H9 (cell line): ENCODE measurements at regions not wholly inside any gene's neighbourhood (a gene's known extent, or its start where the extent isn't known, plus 50 kb on each side); places are given as distances from the start of the nearest gene placed in this dataset.

Experiments used
- DNase-seq: peaks from one replicate; pipeline ENCODE4 v3.0.0-alpha.2; 2017
- H2AFZ ChIP-seq: one replicate; pipeline ENCODE4 v1.6.1; 2013; ENCODE audit warnings: mild to moderate bottlenecking, low read length, control low read depth, moderate library complexity
- H2AK5ac ChIP-seq: 2 replicates; pipeline ENCODE4 v1.6.1; 2013; ENCODE audit warnings: low read length, control low read depth, mixed read lengths; ENCODE audit not compliant: insufficient read length
- H2BK120ac ChIP-seq: one replicate; pipeline ENCODE4 v1.6.1; 2013; ENCODE audit warnings: low read depth, mild to moderate bottlenecking, low read length, control low read depth, inconsistent platforms; ENCODE audit not compliant: poor library complexity, severe bottlenecking
- H2BK12ac ChIP-seq: 2 replicates; pipeline ENCODE4 v1.6.1; 2013; ENCODE audit warnings: low read length, control low read depth, mixed read lengths, low read depth; ENCODE audit not compliant: insufficient read length
- H2BK15ac ChIP-seq: 2 replicates; pipeline ENCODE4 v1.6.1; 2013; ENCODE audit warnings: low read depth, low read length, control low read depth
- H2BK20ac ChIP-seq: one replicate; pipeline ENCODE4 v1.6.1; 2013; ENCODE audit warnings: low read depth, mild to moderate bottlenecking, low read length, control low read depth, inconsistent platforms; ENCODE audit not compliant: poor library complexity, severe bottlenecking
- H2BK5ac ChIP-seq: 2 replicates; pipeline ENCODE4 v1.6.1; 2013; ENCODE audit warnings: low read length, control low read depth, mixed read lengths; ENCODE audit not compliant: insufficient read length
- H3K14ac ChIP-seq: 2 replicates; pipeline ENCODE4 v1.6.1; 2013; ENCODE audit warnings: low read length, control low read depth; ENCODE audit not compliant: insufficient read depth
- H3K18ac ChIP-seq: 2 replicates; pipeline ENCODE4 v1.6.1; 2013; ENCODE audit warnings: low read depth, mild to moderate bottlenecking, mixed read lengths, low read length, control low read depth; ENCODE audit not compliant: insufficient read length
- H3K23ac ChIP-seq: 2 replicates; pipeline ENCODE4 v1.6.1; 2013; ENCODE audit warnings: low read length, control low read depth, mixed read lengths, low read depth; ENCODE audit not compliant: insufficient read length
- H3K23me2 ChIP-seq: 2 replicates; pipeline ENCODE4 v1.6.1; 2013; ENCODE audit warnings: low read depth, mild to moderate bottlenecking, mixed read lengths, low read length, control low read depth; ENCODE audit not compliant: insufficient read length, poor library complexity, severe bottlenecking
- H3K27ac ChIP-seq: 2 replicates; pipeline ENCODE4 v1.5.1; 2013; ENCODE audit warnings: low read length, control low read depth, mixed read lengths, low read depth; ENCODE audit not compliant: insufficient read length
- H3K27me3 ChIP-seq: 2 replicates; pipeline ENCODE4 v1.6.1; 2013; ENCODE audit warnings: low read length, control low read depth, inconsistent platforms; ENCODE audit not compliant: insufficient read depth
- H3K4ac ChIP-seq: 2 replicates; pipeline ENCODE4 v1.6.1; 2013; ENCODE audit warnings: low read depth, mild to moderate bottlenecking, control low read depth, inconsistent platforms, low read length, moderate library complexity
- H3K4me1 ChIP-seq: 2 replicates; pipeline ENCODE4 v1.6.1; 2013; ENCODE audit warnings: low read length, control low read depth, inconsistent platforms; ENCODE audit not compliant: insufficient read depth
- H3K4me2 ChIP-seq: 2 replicates; pipeline ENCODE4 v1.6.1; 2013; ENCODE audit warnings: low read length, control low read depth, mixed read lengths; ENCODE audit not compliant: insufficient read length, insufficient read depth
- H3K56ac ChIP-seq: 2 replicates; pipeline ENCODE4 v1.6.1; 2013; ENCODE audit warnings: low read depth, mild to moderate bottlenecking, mixed read lengths, low read length, control low read depth; ENCODE audit not compliant: insufficient read length
- H3K79me1 ChIP-seq: 2 replicates; pipeline ENCODE4 v1.6.1; 2013; ENCODE audit warnings: low read depth, mild to moderate bottlenecking, moderate library complexity, low read length, control low read depth, inconsistent platforms; ENCODE audit not compliant: insufficient read depth, poor library complexity, severe bottlenecking
- H3K79me2 ChIP-seq: 2 replicates; pipeline ENCODE4 v1.6.1; 2013; ENCODE audit warnings: low read length, control low read depth, inconsistent platforms; ENCODE audit not compliant: insufficient read depth
- H3K9ac ChIP-seq: 2 replicates; pipeline ENCODE4 v1.6.1; 2013; ENCODE audit warnings: low read length, control low read depth, mixed read lengths; ENCODE audit not compliant: insufficient read length; ENCODE audit errors: extremely low read depth
- H3K9me3 ChIP-seq: one replicate; pipeline ENCODE4 v1.6.1; 2013; ENCODE audit warnings: low read depth, low read length, inconsistent platforms; ENCODE audit not compliant: control insufficient read depth
- H3T11ph ChIP-seq: one replicate; pipeline ENCODE4 v1.6.1; 2013; ENCODE audit warnings: mild to moderate bottlenecking, low read length, control low read depth, inconsistent platforms
- H4K20me1 ChIP-seq: one replicate; pipeline ENCODE4 v1.6.1; 2013; ENCODE audit not compliant: control insufficient read depth, insufficient read length, insufficient read depth
- H4K5ac ChIP-seq: 2 replicates; pipeline ENCODE4 v1.6.1; 2013; ENCODE audit warnings: low read depth, mild to moderate bottlenecking, mixed read lengths, low read length, control low read depth; ENCODE audit not compliant: insufficient read length
- H4K8ac ChIP-seq: replicated peaks from 2 replicates; pipeline ENCODE4 v1.6.1; 2013; ENCODE audit warnings: low read length, control low read depth, mixed read lengths, low read depth; ENCODE audit not compliant: insufficient read length
- H4K91ac ChIP-seq: 2 replicates; pipeline ENCODE4 v1.6.1; 2013; ENCODE audit warnings: low read depth, mild to moderate bottlenecking, moderate library complexity, mixed read lengths, low read length, control low read depth; ENCODE audit not compliant: insufficient read length
- H3K27ac Mint-ChIP-seq, 3 experiments: 2 replicates in 2 of 3; 3 replicates in 1 of 3; pipeline ENCODE4 v1.8.0; 2020 to 2021; ENCODE audit warnings: mixed read lengths in 3 of 3, mild to moderate bottlenecking in 1 of 3, moderate library complexity in 1 of 3
- H3K27me3 Mint-ChIP-seq: 2 replicates; pipeline ENCODE4 v1.8.0; 2021; ENCODE audit warnings: low read depth, mild to moderate bottlenecking, moderate library complexity, mixed read lengths
- H3K36me3 Mint-ChIP-seq, 3 experiments: 2 replicates in 2 of 3; 3 replicates in 1 of 3; pipeline ENCODE4 v1.8.0; 2020 to 2021; ENCODE audit warnings: low read depth in 3 of 3, mixed read lengths in 3 of 3; ENCODE audit not compliant: insufficient read depth in 1 of 3
- H3K4me1 Mint-ChIP-seq, 2 experiments: 2 replicates each; pipeline ENCODE4 v1.8.0; 2020; ENCODE audit warnings: mixed read lengths in 2 of 2
- H3K4me3 Mint-ChIP-seq, 2 experiments: 2 replicates in 1 of 2; 3 replicates in 1 of 2; pipeline ENCODE4 v1.8.0; 2020 to 2021; ENCODE audit warnings: mild to moderate bottlenecking in 2 of 2, mixed read lengths in 2 of 2, moderate library complexity in 1 of 2
- H3K9me3 Mint-ChIP-seq, 2 experiments: 2 replicates in 1 of 2; 3 replicates in 1 of 2; pipeline ENCODE4 v1.8.0; 2020; ENCODE audit warnings: mild to moderate bottlenecking in 2 of 2, mixed read lengths in 2 of 2, moderate library complexity in 1 of 2
- CTCF ChIP-seq: fragments of 200-600 bp; sonication (generic); conservative IDR thresholded peaks from 3 replicates; pipeline ENCODE4 v1.8.0; 2021; ENCODE audit warnings: antibody characterized with exemption, mild to moderate bottlenecking
- WGBS: extraction: QIAGEN DNeasy Blood & Tissue Kit; methylation state at CpG from one replicate; pipeline ENCODE4 v1.1.7; 2013; ENCODE audit warnings: missing lambda C conversion rate, low lambda C conversion rate, mixed read lengths; ENCODE audit not compliant: insufficient read length; ENCODE audit errors: extremely low coverage; 5-methylcytosine and 5-hydroxymethylcytosine counted together

GRCh38 chr13:40292536-40292935 is 373.9 kb downstream of the FOXO1 start:
- H3K14ac ChIP-seq: no peak overlapping the region
- H2BK5ac ChIP-seq: no peak overlapping the region
- no peak overlapping the region for H3T11ph ChIP-seq
- no peaks in the 10 kb centered on the region for H3K79me1 ChIP-seq
- no peak overlapping the region for H4K91ac ChIP-seq
- Mint-ChIP-seq H3K36me3 (peaks cover 5 to 7% (median 6%) of the 10 kb centered on the region in 3 experiments; a peak in 2 of 7 replicates), H3K27me3 (no peaks in the 10 kb centered on the region; the same call in 1 of the 2 replicates), H3K27ac (no peak overlapping the region), H3K9me3 (peaks cover 6 to 14% of the 10 kb centered on the region in 2 experiments), H3K4me3 (no peak overlapping the region), H3K4me1 (no peaks in the 10 kb centered on the region)
- H4K8ac ChIP-seq: no peak overlapping the region
- H4K5ac ChIP-seq: no peak overlapping the region
- H2BK120ac ChIP-seq: no peak overlapping the region
- H3K4me2 ChIP-seq: no peak overlapping the region
- no peaks in the 10 kb centered on the region for H4K20me1 ChIP-seq
- no peak overlapping the region for H2BK20ac ChIP-seq
- no peak overlapping the region for H2AK5ac ChIP-seq
- H3K27me3 ChIP-seq: no peaks in the 10 kb centered on the region; the same call in 1 of the 2 replicates
- H3K18ac ChIP-seq: no peak overlapping the region
- H2BK15ac ChIP-seq: no peak overlapping the region
- H3K4ac ChIP-seq: no peak overlapping the region
- no peak overlapping the region for H3K27ac ChIP-seq
- no peak overlapping the region for H2BK12ac ChIP-seq
- no peak for TF ChIP-seq CTCF
- H3K23me2 ChIP-seq: no peaks in the 10 kb centered on the region
- H3K4me1 ChIP-seq: no peaks in the 10 kb centered on the region
- no peak overlapping the region for H3K23ac ChIP-seq
- no peak overlapping the region for H3K56ac ChIP-seq
- DNase-seq: no peak
- no CpG with 5 or more reads among the region's 4 CpGs for WGBS
- peaks cover 12% of the 10 kb centered on the region for H3K9me3 ChIP-seq
- H3K9ac ChIP-seq: no peak overlapping the region
- H2AFZ ChIP-seq: no peak overlapping the region
- H3K79me2 ChIP-seq: no peaks in the 10 kb centered on the region
